Keratinocyte (primary cell): ENCODE measurements at regions not wholly inside any gene's neighbourhood (a gene's known extent, or its start where the extent isn't known, plus 50 kb on each side); places are given as distances from the start of the nearest gene placed in this dataset.
"Not testable (repeated sequence)": the region's sequence is repeated elsewhere in the genome, so short reads cannot be mapped to it uniquely, and the experiment has no call there.

Experiments
- DNase-seq: peaks from one replicate; pipeline ENCODE4 v3.0.0-alpha.2; 2011; ENCODE audit warnings: low read depth, missing footprints, low spot score
- FAIRE-seq: peaks from 2 replicates; lab custom pipeline; 2011; peaks lifted over from hg19 to GRCh38; lab: Jason Lieb, UNC
- H2AFZ ChIP-seq: 2 replicates; pipeline ENCODE4 v1.6.0; 2012; ENCODE audit warnings: low read length, control low read depth, inconsistent platforms; ENCODE audit not compliant: control insufficient read depth
- H3K27ac ChIP-seq: 2 replicates; pipeline ENCODE4 v1.5.1; 2011; ENCODE audit warnings: low read length; ENCODE audit not compliant: control insufficient read depth, insufficient read depth
- H3K27me3 ChIP-seq: 3 replicates; pipeline ENCODE4 v1.6.0; 2011; ENCODE audit warnings: low read length; ENCODE audit not compliant: control insufficient read depth, insufficient read depth; ENCODE audit errors: extremely low read depth
- H3K36me3 ChIP-seq, 2 experiments: 2 replicates in 1 of 2; 3 replicates in 1 of 2; pipeline ENCODE4 v1.5.1; 2011; ENCODE audit warnings: low read length in 2 of 2, mild to moderate bottlenecking in 1 of 2; ENCODE audit not compliant: control insufficient read depth in 2 of 2, insufficient read depth in 2 of 2; ENCODE audit errors: extremely low read depth in 1 of 2
- H3K4me1 ChIP-seq: 3 replicates; pipeline ENCODE4 v1.5.1; 2011; ENCODE audit warnings: low read length; ENCODE audit not compliant: control insufficient read depth, insufficient read depth; ENCODE audit errors: extremely low read depth
- H3K4me2 ChIP-seq: 3 replicates; pipeline ENCODE4 v1.6.0; 2011; ENCODE audit warnings: low read depth, low read length; ENCODE audit not compliant: control insufficient read depth, insufficient read depth; ENCODE audit errors: extremely low read depth
- H3K4me3 ChIP-seq, 3 experiments: fragments of 200-600 bp in 1 of 3; sonication (generic) in 1 of 3; 2 replicates in 2 of 3; 3 replicates in 1 of 3; pipeline ENCODE4 v1.5.1; 2011 to 2016; ENCODE audit warnings: low read length in 3 of 3, mild to moderate bottlenecking in 3 of 3, control low read depth in 2 of 3, inconsistent platforms in 1 of 3, low read depth in 1 of 3, mixed read lengths in 1 of 3, mixed run types in 1 of 3, moderate library complexity in 1 of 3; ENCODE audit not compliant: control insufficient read depth in 2 of 3, insufficient read depth in 2 of 3; ENCODE audit errors: extremely low read depth in 1 of 3
- H3K79me2 ChIP-seq: 2 replicates; pipeline ENCODE4 v1.6.0; 2012; ENCODE audit warnings: low read length; ENCODE audit not compliant: control insufficient read depth, insufficient read depth
- H3K9ac ChIP-seq: 3 replicates; pipeline ENCODE4 v1.6.0; 2011; ENCODE audit warnings: low read length; ENCODE audit not compliant: control insufficient read depth, insufficient read depth; ENCODE audit errors: extremely low read depth
- H3K9me1 ChIP-seq: 3 replicates; pipeline ENCODE4 v1.6.0; 2011; ENCODE audit warnings: low read length; ENCODE audit not compliant: control insufficient read depth, insufficient read depth; ENCODE audit errors: extremely low read depth
- H3K9me3 ChIP-seq: 2 replicates; pipeline ENCODE4 v1.5.1; 2012; ENCODE audit warnings: low read depth, low read length; ENCODE audit not compliant: control insufficient read depth
- H4K20me1 ChIP-seq: 3 replicates; pipeline ENCODE4 v1.6.0; 2011; ENCODE audit warnings: low read length; ENCODE audit not compliant: control insufficient read depth, insufficient read depth; ENCODE audit errors: extremely low read depth
- CTCF ChIP-seq, 3 experiments: IDR thresholded peaks in 1 of 3; conservative IDR thresholded peaks in 1 of 3; optimal IDR thresholded peaks in 1 of 3; 2 replicates in 2 of 3; 3 replicates in 1 of 3; pipeline versions ENCODE3 to v1.5.1; 2011; ENCODE audit warnings: low read length in 3 of 3, mild to moderate bottlenecking in 3 of 3, moderate library complexity in 2 of 3, control low read depth in 1 of 3, inconsistent platforms in 1 of 3; ENCODE audit not compliant: insufficient read depth in 2 of 3; ENCODE audit errors: extremely low read depth in 1 of 3
- EZH2 ChIP-seq: IDR thresholded peaks from one replicate; pipeline ENCODE4 v1.6.1; 2012; ENCODE audit warnings: inconsistent platforms, mild to moderate bottlenecking, low read length, moderate library complexity
- dilution Hi-C: fragments of 300-500 bp; cut with MboI; formaldehyde crosslinking; loops from one replicate; pipeline ENCODE4 v1.7.0; 2020; ENCODE audit warnings: low sequenced_read_pairs; ENCODE audit not compliant: extremely low pct_ligation_motif_present

- no peak for DNase-seq
- Histone ChIP-seq H3K27ac (no peak overlapping the region), H3K79me2 (no peaks in the 10 kb centered on the region), H3K9ac (no peak overlapping the region), H2AFZ (no peak overlapping the region), H3K36me3 (no peaks in the 10 kb centered on the region), H3K9me3 (no peaks in the 10 kb centered on the region), H3K4me2 (no peak overlapping the region), H3K4me1 (peaks cover 7% of the 10 kb centered on the region), H3K27me3 (no peaks in the 10 kb centered on the region), H4K20me1 (no peaks in the 10 kb centered on the region), H3K4me3 (no peak overlapping the region), H3K9me1 (no peaks in the 10 kb centered on the region)
- no peak for TF ChIP-seq CTCF (optimal IDR thresholded peaks at IDR 0.05 in 1 of 3, IDR thresholded peaks at IDR 0.05 in 1 of 3, conservative IDR thresholded peaks at IDR 0.05 in 1 of 3; ENCODE audit: extremely low read depth in 1 of 3, insufficient read depth in 2 of 3, low read length in 3 of 3)
- no peak for TF ChIP-seq EZH2
- dilution Hi-C loops = no loop called here
- FAIRE-seq = no peak
Observed at GRCh38 chr6:4220558-4220957, 85.2 kb upstream of the ECI2 start.

DNA sequence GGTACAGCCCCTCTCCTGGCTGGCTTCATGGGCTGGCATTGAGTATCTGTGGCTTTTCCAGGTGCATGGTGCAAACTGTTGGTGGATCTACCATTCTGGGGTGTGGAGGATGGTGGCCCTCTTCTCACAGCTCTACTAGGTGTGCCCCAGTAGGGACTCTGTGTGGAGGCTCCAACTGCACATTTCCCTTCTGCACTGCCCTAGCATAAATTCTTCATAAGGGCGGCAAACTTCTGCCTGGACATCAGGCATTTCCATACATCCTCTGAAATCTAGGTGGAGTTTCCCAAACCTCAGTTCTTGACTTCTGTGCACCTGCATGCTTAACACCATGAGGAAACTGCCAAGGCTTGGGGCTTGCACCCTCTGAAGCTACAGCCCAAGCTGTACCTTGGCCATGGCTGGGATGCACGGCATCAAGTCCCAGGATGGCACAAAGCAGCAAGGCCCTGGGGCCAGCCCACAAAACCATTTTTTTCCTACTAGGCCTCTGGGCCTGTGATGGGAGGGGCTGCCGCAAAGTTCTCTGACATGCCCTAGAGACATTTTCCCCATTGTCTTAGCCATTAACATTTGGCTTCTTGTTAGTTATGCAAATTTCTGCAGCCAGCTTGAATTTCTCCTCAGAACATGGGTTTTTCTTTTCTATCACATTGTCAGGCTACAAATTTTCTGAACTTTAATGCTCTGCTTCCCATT is 83.4 kb upstream of the ECI2 start:
- FAIRE-seq, H4K20me1 ChIP-seq, H3K9me3 ChIP-seq, H3K9me1 ChIP-seq, H3K27ac ChIP-seq, H3K36me3 ChIP-seq, DNase-seq, H2AFZ ChIP-seq, H3K4me2 ChIP-seq, H3K4me1 ChIP-seq, H3K27me3 ChIP-seq, dilution Hi-C loops, H3K79me2 ChIP-seq, H3K9ac ChIP-seq, H3K4me3 ChIP-seq: not testable (repeated sequence)

- Histone ChIP-seq H3K4me2 (no peak overlapping the region), H3K36me3 (no peaks in the 10 kb centered on the region), H4K20me1 (no peaks in the 10 kb centered on the region), H3K27me3 (no peaks in the 10 kb centered on the region), H3K9ac (no peak overlapping the region), H3K9me3 (peaks cover 5% of the 10 kb centered on the region), H2AFZ (no peak overlapping the region), H3K4me3 (no peak overlapping the region), H3K9me1 (no peaks in the 10 kb centered on the region), H3K79me2 (no peaks in the 10 kb centered on the region), H3K4me1 (peaks cover 5% of the 10 kb centered on the region), H3K27ac (no peak overlapping the region)
- FAIRE-seq (no peak), DNase-seq (no peak)
- TF ChIP-seq CTCF (optimal IDR thresholded peaks at IDR 0.05 in 1 of 3, IDR thresholded peaks at IDR 0.05 in 1 of 3, conservative IDR thresholded peaks at IDR 0.05 in 1 of 3; ENCODE audit: extremely low read depth in 1 of 3, insufficient read depth in 2 of 3, low read length in 3 of 3) (no peak), EZH2 (no peak)
- dilution Hi-C loops = no loop called here
Observed at GRCh38 chr6:4212588-4212987, 77.2 kb upstream of the ECI2 start.
